ENCODE measurements at regions not wholly inside any gene's neighbourhood (a gene's known extent, or its start where the extent isn't known, plus 50 kb on each side); places are given as distances from the start of the nearest gene placed in this dataset.

DNA sequence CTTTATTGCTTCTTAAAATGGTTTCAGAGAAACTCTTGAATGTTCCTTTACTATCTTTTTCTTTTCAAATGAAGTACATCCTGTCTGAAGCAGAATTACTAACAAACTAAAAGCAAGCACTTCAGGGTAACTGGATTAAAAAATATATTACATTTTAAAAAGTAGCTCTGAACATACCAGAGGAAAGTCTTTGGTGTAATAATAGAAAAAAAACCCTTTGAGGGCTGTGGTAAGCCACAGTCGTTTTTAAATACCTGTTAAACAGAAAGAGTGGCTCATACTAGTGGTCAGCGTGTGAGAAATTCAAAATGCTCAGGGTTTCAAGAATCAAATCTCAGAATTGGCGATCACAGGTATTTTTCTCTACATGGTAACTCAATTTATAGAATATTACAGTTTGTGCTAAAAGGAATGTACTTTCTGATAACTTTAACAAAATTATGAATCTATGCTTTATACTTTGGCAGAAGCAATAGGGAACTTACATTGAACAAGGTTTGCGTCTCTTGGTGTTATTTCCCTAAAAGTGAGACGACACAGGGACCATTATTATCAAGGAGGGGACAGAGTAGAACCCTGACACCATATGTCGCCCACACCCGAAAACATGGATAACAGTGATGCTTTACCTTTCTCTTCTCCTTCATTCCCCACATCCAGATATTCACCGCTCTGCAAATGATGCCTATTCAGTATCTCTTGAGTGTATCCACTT lies 97.0 kb upstream of the DPH5 start:
- TF ChIP-seq, protein P1, sequence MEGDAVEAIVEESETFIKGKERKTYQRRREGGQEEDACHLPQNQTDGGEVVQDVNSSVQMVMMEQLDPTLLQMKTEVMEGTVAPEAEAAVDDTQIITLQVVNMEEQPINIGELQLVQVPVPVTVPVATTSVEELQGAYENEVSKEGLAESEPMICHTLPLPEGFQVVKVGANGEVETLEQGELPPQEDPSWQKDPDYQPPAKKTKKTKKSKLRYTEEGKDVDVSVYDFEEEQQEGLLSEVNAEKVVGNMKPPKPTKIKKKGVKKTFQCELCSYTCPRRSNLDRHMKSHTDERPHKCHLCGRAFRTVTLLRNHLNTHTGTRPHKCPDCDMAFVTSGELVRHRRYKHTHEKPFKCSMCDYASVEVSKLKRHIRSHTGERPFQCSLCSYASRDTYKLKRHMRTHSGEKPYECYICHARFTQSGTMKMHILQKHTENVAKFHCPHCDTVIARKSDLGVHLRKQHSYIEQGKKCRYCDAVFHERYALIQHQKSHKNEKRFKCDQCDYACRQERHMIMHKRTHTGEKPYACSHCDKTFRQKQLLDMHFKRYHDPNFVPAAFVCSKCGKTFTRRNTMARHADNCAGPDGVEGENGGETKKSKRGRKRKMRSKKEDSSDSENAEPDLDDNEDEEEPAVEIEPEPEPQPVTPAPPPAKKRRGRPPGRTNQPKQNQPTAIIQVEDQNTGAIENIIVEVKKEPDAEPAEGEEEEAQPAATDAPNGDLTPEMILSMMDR (IDR thresholded peaks at IDR 0.05): no peak
- no peak for TF ChIP-seq SIN3A (IDR thresholded peaks at IDR 0.05; ENCODE audit: borderline replicate concordance, insufficient read depth, low read depth, low read length)

Measured in Panc1 (cell line).